T-cell (primary cell): ENCODE measurements at regions not wholly inside any gene's neighbourhood (a gene's known extent, or its start where the extent isn't known, plus 50 kb on each side); places are given as distances from the start of the nearest gene placed in this dataset.
A peak's percentile ranks its signal among the peaks of the same experiment; 100 is the strongest.

Experiments
- ATAC-seq, 4 experiments: fragments of 200-7000 bp in 3 of 4; fragments of 150-1000 bp in 1 of 4; cut with Tn5 transposase; replicated peaks in 1 of 4; 1 replicate in 3 of 4; 2 replicates in 1 of 4; pipeline ENCODE4 v1.10.0; 2021; ENCODE audit warnings: moderate library complexity in 3 of 4, mild to moderate bottlenecking in 2 of 4, moderate number of reproducible peaks in 1 of 4
- CTCF ChIA-PET, 2 donors: fragments of 300-600 bp; sonication (Branson Sonifier 250); formaldehyde crosslinking; loops; one replicate each; lab custom pipeline; 2022; ENCODE audit warnings: antibody characterized with exemption in 2 of 2; lab: Charles Lee
- POLR2A ChIA-PET, 2 donors: fragments of 300-600 bp; sonication (Branson Sonifier 250); formaldehyde crosslinking; loops; one replicate each; lab custom pipeline; 2022; ENCODE audit warnings: antibody characterized with exemption in 2 of 2; lab: Charles Lee
- DNase-seq, 35 experiments: peaks; one replicate each; pipeline versions ENCODE4 v3.0.0 to v3.0.0-alpha.2; 2013 to 2023
- H3K27ac ChIP-seq: one replicate; pipeline ENCODE4 v1.5.1; 2013; ENCODE audit warnings: low read length
- H3K27me3 ChIP-seq, 2 experiments: replicated peaks in 1 of 2; 1 replicate in 1 of 2; 2 replicates in 1 of 2; pipeline versions ENCODE4 v1.6.1 to v1.7.0; 2013; ENCODE audit warnings: low read length in 1 of 2, mixed read lengths in 1 of 2; ENCODE audit not compliant: control insufficient read depth in 2 of 2, insufficient read depth in 2 of 2; ENCODE audit errors: extremely low read depth in 1 of 2
- H3K36me3 ChIP-seq, 2 donors: 1 replicate in 1 of 2; 2 replicates in 1 of 2; pipeline versions ENCODE4 v1.6.1 to v1.7.0; 2013; ENCODE audit warnings: low read length in 1 of 2; ENCODE audit not compliant: control insufficient read depth in 2 of 2, insufficient read depth in 1 of 2; ENCODE audit errors: extremely low read depth in 1 of 2
- H3K4me1 ChIP-seq, 2 experiments: 1 replicate in 1 of 2; 2 replicates in 1 of 2; pipeline versions ENCODE4 v1.6.1 to v1.7.0; 2013; ENCODE audit warnings: low read length in 2 of 2, mixed read lengths in 1 of 2; ENCODE audit not compliant: insufficient read depth in 2 of 2, control insufficient read depth in 1 of 2; ENCODE audit errors: extremely low read depth in 1 of 2
- H3K4me3 ChIP-seq, 2 donors: 1 replicate in 1 of 2; 2 replicates in 1 of 2; pipeline versions ENCODE4 v1.5.1 to v1.7.0; 2013; ENCODE audit warnings: mild to moderate bottlenecking in 2 of 2, low read length in 1 of 2, moderate library complexity in 1 of 2; ENCODE audit not compliant: control insufficient read depth in 1 of 2; ENCODE audit errors: extremely low read depth in 1 of 2
- H3K9me3 ChIP-seq: 2 replicates; pipeline ENCODE4 v1.7.0; 2013
- H3K27ac Mint-ChIP-seq, 2 donors: one replicate each; pipeline ENCODE4 v1.8.0; 2020 to 2021; ENCODE audit warnings: mild to moderate bottlenecking in 2 of 2, mixed read lengths in 2 of 2
- H3K27me3 Mint-ChIP-seq, 2 donors: one replicate each; pipeline ENCODE4 v1.8.0; 2021 to 2022; ENCODE audit warnings: mixed read lengths in 2 of 2
- H3K36me3 Mint-ChIP-seq: one replicate; pipeline ENCODE4 v1.8.0; 2021; ENCODE audit warnings: mixed read lengths
- H3K4me1 Mint-ChIP-seq, 3 donors: one replicate each; pipeline ENCODE4 v1.8.0; 2020 to 2022; ENCODE audit warnings: mixed read lengths in 3 of 3, mild to moderate bottlenecking in 1 of 3
- H3K4me3 Mint-ChIP-seq, 3 donors: one replicate each; pipeline ENCODE4 v1.8.0; 2020 to 2022; ENCODE audit warnings: mild to moderate bottlenecking in 3 of 3, mixed read lengths in 3 of 3, moderate library complexity in 3 of 3
- H3K9me3 Mint-ChIP-seq, 3 donors: one replicate each; pipeline ENCODE4 v1.8.0; 2020 to 2022; ENCODE audit warnings: mixed read lengths in 3 of 3
- WGBS: methylation state at CpG from one replicate; pipeline ENCODE4 v1.1.5; 2013; ENCODE audit warnings: missing lambda C conversion rate; ENCODE audit not compliant: insufficient coverage; 5-methylcytosine and 5-hydroxymethylcytosine counted together

DNA sequence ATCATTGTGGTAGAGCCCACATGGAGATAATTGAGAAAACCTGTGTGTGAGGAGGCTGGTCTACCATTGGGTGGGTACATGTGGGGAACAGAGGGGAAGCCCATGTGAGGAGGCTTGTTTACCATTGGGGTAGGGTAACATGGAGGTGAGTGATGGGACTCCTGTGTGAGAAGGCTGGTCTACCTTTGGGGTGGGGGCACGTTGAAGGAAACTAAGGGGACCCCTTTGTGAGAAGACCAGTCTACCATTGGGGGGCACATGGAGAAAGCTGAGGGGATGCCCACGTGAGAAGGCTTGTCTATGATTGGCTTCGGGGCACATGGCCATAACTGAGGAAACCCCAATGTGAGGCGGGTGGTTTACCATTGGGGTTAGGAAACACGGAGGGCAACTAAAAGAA is 158.5 kb downstream of the FBLN2 start:
- peak in 1 of 35 experiments; percentile 3 for DNase-seq
- 82% methylated on average over 5 of the region's 5 CpGs for WGBS
- POLR2A ChIA-PET, result no interaction called here

DNA sequence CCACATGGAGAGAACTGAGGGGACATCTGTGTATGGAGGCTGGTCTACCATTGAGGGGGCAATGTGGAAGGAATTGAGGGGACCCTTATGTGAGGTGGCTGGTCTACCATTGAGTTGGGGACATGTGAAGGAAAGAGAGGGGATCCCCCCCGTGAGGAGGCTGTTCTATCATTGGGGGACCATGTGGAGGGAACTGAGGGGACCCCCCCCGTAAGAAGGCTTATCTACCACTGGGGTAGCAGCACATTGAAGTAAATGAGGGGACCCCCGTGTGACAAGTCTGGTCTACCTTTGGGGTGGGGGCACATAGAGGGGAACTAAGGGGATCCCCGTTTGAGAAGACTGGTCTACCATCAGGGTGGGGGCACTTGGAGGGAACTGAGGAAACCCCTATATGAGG is 158.0 kb downstream of the FBLN2 start:
- no peaks in the 10 kb centered on the region for H3K4me1 Mint-ChIP-seq
- peaks cover 3% of the 10 kb centered on the region for H3K36me3 Mint-ChIP-seq
- peak in 1 of 35 experiments; percentile 5 for DNase-seq
- no peak for ATAC-seq
- no peaks in the 10 kb centered on the region for H3K4me1 ChIP-seq
- peaks cover 0 to 36% of the 10 kb centered on the region in 2 experiments for H3K27me3 ChIP-seq
- ChIA-PET POLR2A (no interaction called here), CTCF (no interaction called here)
- H3K36me3 ChIP-seq, result no peaks in the 10 kb centered on the region
- H3K9me3 Mint-ChIP-seq, result peaks cover 38 to 58% (median 39%) of the 10 kb centered on the region in 3 donors
- H3K27me3 Mint-ChIP-seq, result peaks cover 48 to 76% of the 10 kb centered on the region in 2 donors
- no peaks in the 10 kb centered on the region for H3K9me3 ChIP-seq
- no peak overlapping the region for H3K27ac Mint-ChIP-seq
- no peak overlapping the region for H3K27ac ChIP-seq
- H3K4me3 ChIP-seq, result no peak overlapping the region
- 54% methylated on average over 4 of the region's 4 CpGs for WGBS
- H3K4me3 Mint-ChIP-seq, result no peak overlapping the region

More for the DNA sequence above, 158.5 kb downstream of the FBLN2 start:
- no peak overlapping the region for H3K4me3 Mint-ChIP-seq
- Histone ChIP-seq H3K9me3 (no peaks in the 10 kb centered on the region), H3K27ac (no peak overlapping the region), H3K27me3 (peaks cover 0 to 30% of the 10 kb centered on the region in 2 experiments), H3K4me1 (no peaks in the 10 kb centered on the region), H3K4me3 (no peak overlapping the region), H3K36me3 (no peaks in the 10 kb centered on the region)
- no peak for ATAC-seq
- no peak overlapping the region for H3K27ac Mint-ChIP-seq
- CTCF ChIA-PET, result no interaction called here
- H3K9me3 Mint-ChIP-seq, result peaks cover 38 to 58% (median 39%) of the 10 kb centered on the region in 3 donors
- no peaks in the 10 kb centered on the region for H3K4me1 Mint-ChIP-seq
- H3K27me3 Mint-ChIP-seq, result peaks cover 48 to 71% of the 10 kb centered on the region in 2 donors
- peaks cover 3% of the 10 kb centered on the region for H3K36me3 Mint-ChIP-seq

DNA sequence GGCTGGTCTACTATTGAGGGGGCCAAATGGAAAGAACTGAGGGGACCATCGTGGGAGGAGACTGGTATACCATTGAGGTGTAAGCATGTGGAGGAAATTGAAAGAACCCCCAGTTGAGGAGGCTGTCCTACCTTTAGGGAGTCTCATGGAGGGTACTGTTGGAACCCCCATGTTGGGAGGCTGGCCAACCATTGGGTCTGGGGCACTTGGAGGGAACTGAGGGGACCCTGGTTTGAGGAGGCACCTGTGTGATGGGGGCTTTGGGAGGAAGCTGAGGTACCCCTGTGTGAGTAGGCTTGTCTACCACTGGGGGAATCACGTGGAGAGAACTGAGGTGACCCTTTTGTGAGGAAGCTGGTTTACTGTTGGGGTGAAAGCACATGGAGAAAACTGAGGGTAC is 157.5 kb downstream of the FBLN2 start:
- Histone ChIP-seq H3K27ac (no peak overlapping the region), H3K4me1 (no peaks in the 10 kb centered on the region), H3K4me3 (no peak overlapping the region), H3K36me3 (no peaks in the 10 kb centered on the region), H3K27me3 (peaks cover 0 to 37% of the 10 kb centered on the region in 2 experiments), H3K9me3 (no peaks in the 10 kb centered on the region)
- ATAC-seq (no peak), DNase-seq (peak in 1 of 35 experiments; percentile 16)
- Mint-ChIP-seq H3K36me3 (peaks cover 3% of the 10 kb centered on the region), H3K9me3 (peaks cover 38 to 58% (median 39%) of the 10 kb centered on the region in 3 donors), H3K27ac (no peak overlapping the region), H3K4me1 (no peaks in the 10 kb centered on the region), H3K27me3 (peaks cover 52 to 76% of the 10 kb centered on the region in 2 donors), H3K4me3 (no peak overlapping the region)
- ChIA-PET POLR2A (no interaction called here), CTCF (no interaction called here)
- WGBS, result 77% methylated on average over 2 of the region's 2 CpGs

DNA sequence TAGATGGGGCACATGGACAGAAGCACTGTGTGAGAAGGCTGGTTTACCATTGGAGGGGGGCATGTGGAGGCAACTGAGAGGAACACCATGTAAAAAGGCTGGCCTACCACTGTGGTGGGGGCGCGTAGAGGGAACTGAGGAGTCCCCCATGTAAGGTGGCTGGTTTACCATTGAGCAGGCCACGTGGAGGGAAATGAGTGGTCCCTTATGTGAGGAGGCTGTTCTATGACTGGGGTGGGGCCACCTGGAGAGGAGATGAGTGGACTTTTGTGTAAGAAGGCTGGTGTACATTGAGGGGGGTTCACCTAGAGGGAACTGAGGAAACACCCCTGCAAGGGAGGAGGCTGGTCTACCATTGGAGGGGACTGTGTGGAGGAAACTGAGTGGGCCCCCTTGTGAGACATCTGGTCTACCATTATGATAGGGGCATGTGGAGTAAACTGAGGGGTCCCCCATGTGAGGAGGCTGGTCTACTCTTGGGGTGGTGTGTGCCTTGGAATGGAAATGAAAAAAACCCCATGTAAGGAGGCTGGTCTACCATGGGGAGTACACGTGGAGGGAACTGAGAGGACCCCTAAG is 156.9 kb downstream of the FBLN2 start:
- no peak overlapping the region for H3K4me3 ChIP-seq
- Mint-ChIP-seq H3K36me3 (peaks cover 3% of the 10 kb centered on the region), H3K4me1 (no peaks in the 10 kb centered on the region), H3K9me3 (peaks cover 34 to 58% (median 38%) of the 10 kb centered on the region in 3 donors), H3K4me3 (no peak overlapping the region), H3K27me3 (peaks cover 50 to 71% of the 10 kb centered on the region in 2 donors), H3K27ac (no peak overlapping the region)
- CTCF ChIA-PET, result no interaction called here
- ATAC-seq (no peak), DNase-seq (peak in 1 of 35 experiments; percentile 12)
- no peaks in the 10 kb centered on the region for H3K36me3 ChIP-seq
- no peak overlapping the region for H3K27ac ChIP-seq
- WGBS, result 89% methylated on average over 4 of the region's 4 CpGs
- POLR2A ChIA-PET, result no interaction called here
- no peaks in the 10 kb centered on the region for H3K9me3 ChIP-seq
- peaks cover 0 to 42% of the 10 kb centered on the region in 2 experiments for H3K27me3 ChIP-seq
- no peaks in the 10 kb centered on the region for H3K4me1 ChIP-seq

DNA sequence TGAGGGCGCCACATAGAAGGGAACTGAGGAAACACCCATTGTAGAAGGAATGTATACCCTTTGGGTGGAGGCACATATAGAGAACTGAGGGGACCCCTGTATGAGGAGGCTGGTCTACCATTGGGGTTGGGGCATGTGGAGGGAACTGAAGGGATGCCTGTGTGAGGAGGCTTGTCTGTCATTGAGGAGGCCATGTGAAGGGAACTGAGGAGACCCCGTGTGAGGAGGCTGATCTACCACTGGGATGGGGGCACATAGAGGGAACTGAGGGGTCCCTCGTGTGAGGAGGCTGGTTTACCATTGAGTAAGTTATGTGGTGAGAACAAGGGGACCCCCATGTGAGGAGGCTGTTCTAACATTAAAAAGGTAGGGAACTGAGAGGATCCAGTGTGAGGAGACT is 156.1 kb downstream of the FBLN2 start:
- H3K27ac Mint-ChIP-seq, result no peak overlapping the region
- H3K27me3 Mint-ChIP-seq, result peaks cover 47 to 68% of the 10 kb centered on the region in 2 donors
- H3K27me3 ChIP-seq, result peaks cover 0 to 40% of the 10 kb centered on the region in 2 experiments
- peaks cover 3% of the 10 kb centered on the region for H3K36me3 Mint-ChIP-seq
- no peaks in the 10 kb centered on the region for H3K36me3 ChIP-seq
- no peak for ATAC-seq
- DNase-seq, result peak in 1 of 35 experiments; percentile 11
- CTCF ChIA-PET, result no interaction called here
- no peaks in the 10 kb centered on the region for H3K4me1 ChIP-seq
- POLR2A ChIA-PET, result no interaction called here
- 72% methylated on average over 3 of the region's 3 CpGs for WGBS
- no peak overlapping the region for H3K27ac ChIP-seq
- H3K9me3 ChIP-seq, result no peaks in the 10 kb centered on the region
- peaks cover 30 to 55% (median 30%) of the 10 kb centered on the region in 3 donors for H3K9me3 Mint-ChIP-seq
- H3K4me3 ChIP-seq, result no peak overlapping the region
- no peak overlapping the region for H3K4me3 Mint-ChIP-seq
- H3K4me1 Mint-ChIP-seq, result no peaks in the 10 kb centered on the region

DNA sequence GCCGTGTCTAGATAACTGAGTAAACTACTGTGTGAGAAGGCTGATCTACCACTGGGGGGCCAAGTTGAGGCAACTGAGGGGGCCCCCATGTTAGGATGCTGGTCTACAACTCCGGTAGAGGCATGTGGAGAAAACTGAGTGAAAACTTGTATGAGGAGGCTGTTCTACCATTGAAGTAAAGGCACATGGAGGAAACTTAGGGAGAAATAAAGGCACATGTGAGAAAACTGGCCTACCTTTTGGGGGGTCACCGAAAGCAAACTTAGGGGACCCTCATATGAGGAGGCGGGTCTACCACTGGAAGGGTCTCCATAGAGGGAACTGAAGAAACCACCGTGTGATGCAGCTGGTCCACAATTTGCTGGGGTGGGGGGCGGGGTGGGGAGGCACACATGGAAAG is 155.2 kb downstream of the FBLN2 start:
- CTCF ChIA-PET, result no interaction called here
- Mint-ChIP-seq H3K4me1 (no peaks in the 10 kb centered on the region), H3K9me3 (peaks cover 23 to 47% (median 24%) of the 10 kb centered on the region in 3 donors), H3K4me3 (no peak overlapping the region), H3K27me3 (peaks cover 42 to 60% of the 10 kb centered on the region in 2 donors), H3K27ac (no peak overlapping the region), H3K36me3 (peaks cover 3% of the 10 kb centered on the region)
- H3K4me3 ChIP-seq, result no peak overlapping the region
- WGBS, result 88% methylated on average over 4 of the region's 6 CpGs
- ATAC-seq, result no peak
- POLR2A ChIA-PET, result no interaction called here
- H3K36me3 ChIP-seq, result no peaks in the 10 kb centered on the region
- H3K27ac ChIP-seq, result no peak overlapping the region
- H3K4me1 ChIP-seq, result no peaks in the 10 kb centered on the region
- H3K9me3 ChIP-seq, result no peaks in the 10 kb centered on the region
- no peak for DNase-seq
- peaks cover 0 to 41% of the 10 kb centered on the region in 2 experiments for H3K27me3 ChIP-seq
